Lower leg skin (tissue), 3 donors: ENCODE measurements at regions not wholly inside any gene's neighbourhood (a gene's known extent, or its start where the extent isn't known, plus 50 kb on each side); places are given as distances from the start of the nearest gene placed in this dataset.

ENCODE experiments used
- CTCF ChIP-seq, 3 donors: fragments of 450-650 bp; IDR thresholded peaks; one replicate each; pipeline ENCODE4 v1.5.1; 2016; ENCODE audit warnings: antibody characterized with exemption in 3 of 3, mild to moderate bottlenecking in 3 of 3, moderate library complexity in 2 of 3
- POLR2A ChIP-seq, 2 donors: fragments of 450-650 bp; IDR thresholded peaks; one replicate each; pipeline ENCODE4 v1.6.1; 2016 to 2017; ENCODE audit warnings: antibody characterized with exemption in 2 of 2, mild to moderate bottlenecking in 1 of 2, moderate library complexity in 1 of 2

GRCh38 chr5:143964919-143965318 is 153.0 kb downstream of the HMHB1 start:
- TF ChIP-seq CTCF (IDR thresholded peaks at IDR 0.05) (no peak), POLR2A (IDR thresholded peaks at IDR 0.05) (no peak)
